ENCODE measurements at regions not wholly inside any gene's neighbourhood (a gene's known extent, or its start where the extent isn't known, plus 50 kb on each side); places are given as distances from the start of the nearest gene placed in this dataset.

- H3K4me3 ChIP-seq (ENCODE audit: low read depth, low read length): no peak overlapping the region
- TF ChIP-seq POLR2A (IDR thresholded peaks at IDR 0.05; ENCODE audit: extremely low read depth, insufficient read length): no peak
- no peak for TF ChIP-seq MYC (IDR thresholded peaks at IDR 0.05; ENCODE audit: low read depth, low read length)
- TF ChIP-seq CTCF (IDR thresholded peaks at IDR 0.05; ENCODE audit: low read depth, low read length): no peak
- TF ChIP-seq MAX (IDR thresholded peaks at IDR 0.05; ENCODE audit: low read depth, low read length): no peak
- DNase-seq (ENCODE audit: low read depth): no peak
Observed at GRCh38 chrX:150150076-150150779, 211.9 kb upstream of the EOLA2 start.

GRCh38 chrX:150150780-150151125 is 212.4 kb upstream of the MAMLD1 start:
- no peak for DNase-seq (ENCODE audit: low read depth)
- TF ChIP-seq POLR2A (IDR thresholded peaks at IDR 0.05; ENCODE audit: extremely low read depth, insufficient read length) (no peak), CTCF (IDR thresholded peaks at IDR 0.05; ENCODE audit: low read depth, low read length) (no peak), MYC (IDR thresholded peaks at IDR 0.05; ENCODE audit: low read depth, low read length) (no peak), MAX (IDR thresholded peaks at IDR 0.05; ENCODE audit: low read depth, low read length) (no peak)
- H3K4me3 ChIP-seq (ENCODE audit: low read depth, low read length): no peak overlapping the region

GRCh38 chrX:150152036-150152435 is 211.1 kb upstream of the MAMLD1 start:
- no peak overlapping the region for H3K4me3 ChIP-seq (ENCODE audit: low read depth, low read length)
- no peak for DNase-seq (ENCODE audit: low read depth)
- no peak for TF ChIP-seq MYC (IDR thresholded peaks at IDR 0.05; ENCODE audit: low read depth, low read length)
- no peak for TF ChIP-seq MAX (IDR thresholded peaks at IDR 0.05; ENCODE audit: low read depth, low read length)
- TF ChIP-seq CTCF (IDR thresholded peaks at IDR 0.05; ENCODE audit: low read depth, low read length): no peak
- no peak for TF ChIP-seq POLR2A (IDR thresholded peaks at IDR 0.05; ENCODE audit: extremely low read depth, insufficient read length)

- DNase-seq (ENCODE audit: low read depth): no peak
- no peak for TF ChIP-seq MAX (IDR thresholded peaks at IDR 0.05; ENCODE audit: low read depth, low read length)
- TF ChIP-seq POLR2A (IDR thresholded peaks at IDR 0.05; ENCODE audit: extremely low read depth, insufficient read length): no peak
- no peak for TF ChIP-seq MYC (IDR thresholded peaks at IDR 0.05; ENCODE audit: low read depth, low read length)
- no peak for TF ChIP-seq CTCF (IDR thresholded peaks at IDR 0.05; ENCODE audit: low read depth, low read length)
- H3K4me3 ChIP-seq (ENCODE audit: low read depth, low read length): no peak overlapping the region
Observed at GRCh38 chrX:150152546-150152945, 210.6 kb upstream of the MAMLD1 start.

GRCh38 chrX:150155436-150156035 is 207.6 kb upstream of the MAMLD1 start:
- no peak overlapping the region for H3K4me3 ChIP-seq (ENCODE audit: low read depth, low read length)
- DNase-seq (ENCODE audit: low read depth): no peak

More at GRCh38 chrX:150155436-150156035, 207.6 kb upstream of the MAMLD1 start:
- no peak for TF ChIP-seq MAX (IDR thresholded peaks at IDR 0.05; ENCODE audit: low read depth, low read length)
- TF ChIP-seq CTCF (IDR thresholded peaks at IDR 0.05; ENCODE audit: low read depth, low read length): no peak
- no peak for TF ChIP-seq POLR2A (IDR thresholded peaks at IDR 0.05; ENCODE audit: extremely low read depth, insufficient read length)
- TF ChIP-seq MYC (IDR thresholded peaks at IDR 0.05; ENCODE audit: low read depth, low read length): no peak
